ENCODE measurements at regions not wholly inside any gene's neighbourhood (a gene's known extent, or its start where the extent isn't known, plus 50 kb on each side); places are given as distances from the start of the nearest gene placed in this dataset.

GRCh38 chr1:90362163-90362562 is 354.9 kb downstream of the BARHL2 start:
- Histone ChIP-seq H3K4me1 (ENCODE audit: insufficient read depth, low read length) (no peaks in the 10 kb centered on the region), H3K9me3 (ENCODE audit: control insufficient read depth, low read depth, low read length) (no peaks in the 10 kb centered on the region), H3K18ac (ENCODE audit: insufficient read length, low read depth, low read length) (no peak overlapping the region), H3K27ac (ENCODE audit: insufficient read length, low read depth, low read length) (no peak overlapping the region), H3K27me3 (ENCODE audit: insufficient read depth, low read length) (no peaks in the 10 kb centered on the region), H3K4ac (ENCODE audit: low read depth, low read length) (no peak overlapping the region), H3K79me2 (ENCODE audit: insufficient read depth, low read length) (no peaks in the 10 kb centered on the region), H2BK5ac (ENCODE audit: insufficient read length, low read length) (no peak overlapping the region), H3T11ph (ENCODE audit: low read length) (no peak overlapping the region), H3K14ac (ENCODE audit: insufficient read depth, low read length) (no peak overlapping the region), H2AK5ac (ENCODE audit: insufficient read length, low read length) (no peak overlapping the region), H2AFZ (ENCODE audit: low read length) (no peak overlapping the region), H4K91ac (ENCODE audit: insufficient read length, low read depth, low read length) (no peak overlapping the region), H3K23me2 (ENCODE audit: insufficient read length, low read depth, low read length, poor library complexity, severe bottlenecking) (no peaks in the 10 kb centered on the region), H4K8ac (replicated peaks; ENCODE audit: insufficient read length, low read depth, low read length) (no peak overlapping the region), H4K5ac (ENCODE audit: insufficient read length, low read depth, low read length) (no peak overlapping the region), H2BK12ac (ENCODE audit: insufficient read length, low read depth, low read length) (no peak overlapping the region), H2BK15ac (ENCODE audit: low read depth, low read length) (no peak overlapping the region), H4K20me1 (ENCODE audit: control insufficient read depth, insufficient read depth, insufficient read length) (no peaks in the 10 kb centered on the region), H3K23ac (ENCODE audit: insufficient read length, low read depth, low read length) (no peak overlapping the region), H3K9ac (ENCODE audit: extremely low read depth, insufficient read length, low read length) (no peak overlapping the region), H3K56ac (ENCODE audit: insufficient read length, low read depth, low read length) (no peak overlapping the region), H3K4me2 (ENCODE audit: insufficient read depth, insufficient read length, low read length) (no peak overlapping the region), H3K79me1 (ENCODE audit: insufficient read depth, low read depth, low read length, poor library complexity, severe bottlenecking) (no peaks in the 10 kb centered on the region), H2BK120ac (ENCODE audit: low read depth, low read length, poor library complexity, severe bottlenecking) (no peak overlapping the region), H2BK20ac (ENCODE audit: low read depth, low read length, poor library complexity, severe bottlenecking) (no peak overlapping the region)
- Mint-ChIP-seq H3K4me3 (no peak overlapping the region), H3K36me3 (ENCODE audit: insufficient read depth in 1 of 3, low read depth in 3 of 3) (no peaks in the 10 kb centered on the region), H3K27ac (no peak overlapping the region), H3K4me1 (peaks cover 3 to 8% of the 10 kb centered on the region in 2 experiments), H3K27me3 (ENCODE audit: low read depth) (no peaks in the 10 kb centered on the region; the same call in 1 of the 2 replicates), H3K9me3 (no peaks in the 10 kb centered on the region)
- TF ChIP-seq CTCF (conservative IDR thresholded peaks at IDR 0.05), result no peak
- DNase-seq, result no peak
- WGBS (ENCODE audit: extremely low coverage, insufficient read length, low lambda C conversion rate), result no CpG with 5 or more reads among the region's 2 CpGs
